NCI-H524 treated with DMSO at 0.1 percent for 48 hours (cell line): ENCODE measurements at regions not wholly inside any gene's neighbourhood (a gene's known extent, or its start where the extent isn't known, plus 50 kb on each side); places are given as distances from the start of the nearest gene placed in this dataset.
"Not testable (repeated sequence)": the region's sequence is repeated elsewhere in the genome, so short reads cannot be mapped to it uniquely, and the experiment has no call there.

Experiments used
- DNase-seq: peaks from one replicate; lab custom pipeline; 2025; lab: John Stamatoyannopoulos, UW

DNA sequence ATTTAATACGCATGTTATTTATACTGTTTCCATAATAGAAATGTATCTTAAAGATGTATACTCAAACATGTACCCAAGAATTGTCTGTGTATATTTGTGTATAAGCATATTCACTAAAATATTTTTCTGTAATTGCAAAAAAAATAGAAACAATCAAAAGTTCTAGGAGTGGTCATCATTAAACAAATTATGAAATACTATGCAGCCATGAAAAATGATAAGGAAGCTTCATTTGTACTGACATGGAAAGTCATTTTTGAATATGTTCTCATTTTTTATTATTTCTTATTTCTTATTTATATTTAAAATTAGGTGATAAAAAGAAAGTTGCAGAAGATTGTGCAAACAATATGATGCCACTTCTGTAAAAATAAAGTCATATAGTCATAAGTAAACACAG is 400.0 kb upstream of the AUTS2 start:
- no peak for DNase-seq

DNA sequence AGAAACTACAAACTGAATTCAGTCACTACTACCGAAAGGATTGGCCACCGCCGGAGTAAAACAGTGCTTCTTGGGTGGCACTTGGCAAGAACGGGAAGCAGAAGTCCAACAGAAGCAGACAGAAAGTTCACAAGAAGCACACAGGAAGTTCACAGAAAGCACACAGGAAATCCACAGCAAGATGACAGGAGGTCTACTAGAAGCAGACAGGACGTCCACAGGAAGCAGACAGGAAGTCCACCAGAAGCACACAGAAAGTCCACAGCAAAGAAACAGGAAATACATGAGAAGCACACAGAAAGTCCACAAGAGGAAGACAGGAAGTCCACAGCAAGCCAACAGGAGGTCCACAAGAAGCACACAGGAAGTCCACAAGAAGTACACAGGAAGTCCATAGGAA is 399.2 kb upstream of the AUTS2 start:
- no peak for DNase-seq

DNA sequence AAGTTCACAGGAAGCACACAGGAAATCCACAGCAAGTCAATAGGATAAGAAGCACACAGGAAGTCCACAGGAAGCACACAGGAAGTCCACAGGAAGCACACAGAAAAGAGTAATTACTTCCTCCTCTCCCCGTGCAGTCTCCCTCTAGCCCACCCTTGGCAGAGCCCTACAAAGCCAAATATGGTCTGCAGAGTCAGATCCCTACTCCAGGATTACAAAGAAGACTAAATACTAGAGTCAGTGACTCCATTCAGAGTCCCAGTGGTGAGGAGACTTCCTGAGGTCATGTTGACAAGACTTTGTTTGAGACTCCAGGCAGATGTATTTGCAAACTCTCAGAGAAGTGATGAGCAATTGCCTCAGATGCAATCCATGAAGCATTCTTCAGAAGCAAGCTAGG is 398.6 kb upstream of the AUTS2 start:
- DNase-seq: no peak

DNA sequence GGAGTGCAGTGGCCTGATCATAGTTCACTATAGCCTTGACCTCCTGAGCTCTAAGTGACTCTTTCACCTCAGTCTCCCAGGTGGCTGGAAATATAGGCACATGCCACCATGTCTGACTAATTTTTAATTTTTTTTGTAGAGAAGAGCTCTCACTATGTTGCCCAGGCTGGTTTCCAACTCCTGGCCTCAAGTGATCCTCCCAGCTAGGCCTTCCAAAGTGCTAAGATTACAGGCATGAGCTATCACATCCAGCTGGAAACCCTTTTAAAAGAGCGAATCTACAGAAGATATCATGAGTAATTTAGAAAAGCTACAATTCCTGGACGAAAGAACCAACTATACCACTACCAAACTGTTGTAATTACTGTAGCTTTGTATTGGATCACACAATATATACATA is 394.4 kb upstream of the AUTS2 start:
- no peak for DNase-seq

DNA sequence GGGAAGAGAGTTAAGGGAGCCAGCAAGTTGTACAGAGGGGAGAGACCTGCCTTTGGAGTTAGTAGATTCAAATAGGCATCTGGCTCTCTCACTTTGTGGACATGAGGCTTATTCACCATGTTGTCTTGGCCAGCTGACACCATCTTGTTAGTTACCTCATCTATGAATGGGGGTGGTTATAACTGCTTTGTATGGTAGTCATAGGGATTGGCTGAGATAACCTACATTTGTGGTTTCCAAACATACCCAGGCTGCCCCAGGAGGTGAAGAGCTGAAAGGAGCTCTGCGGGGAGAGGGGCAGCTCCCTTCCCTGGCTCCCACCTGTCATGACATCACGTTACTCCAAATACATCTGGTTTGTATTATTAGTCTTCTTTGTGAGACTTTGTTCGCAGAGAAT is 393.3 kb upstream of the AUTS2 start:
- DNase-seq: no peak

DNA sequence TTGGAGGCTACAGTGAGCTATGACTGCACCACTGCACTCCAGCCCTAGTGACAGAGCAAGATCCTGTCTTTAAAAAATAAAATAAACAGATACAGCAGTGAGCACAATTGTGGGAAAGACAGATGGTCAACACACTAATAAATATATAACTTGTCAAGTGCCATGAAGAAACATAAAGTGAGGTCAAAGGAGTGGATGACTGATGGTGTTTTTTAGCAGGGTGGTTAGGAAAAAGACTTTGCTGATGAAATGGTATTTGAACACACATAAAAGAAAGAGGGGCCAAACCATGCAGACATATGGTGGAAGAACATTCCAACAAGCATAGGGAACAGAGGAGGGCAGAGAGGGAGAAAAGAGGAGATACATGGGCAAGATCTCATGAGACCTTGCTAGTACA is 392.7 kb upstream of the AUTS2 start:
- DNase-seq: no peak

DNA sequence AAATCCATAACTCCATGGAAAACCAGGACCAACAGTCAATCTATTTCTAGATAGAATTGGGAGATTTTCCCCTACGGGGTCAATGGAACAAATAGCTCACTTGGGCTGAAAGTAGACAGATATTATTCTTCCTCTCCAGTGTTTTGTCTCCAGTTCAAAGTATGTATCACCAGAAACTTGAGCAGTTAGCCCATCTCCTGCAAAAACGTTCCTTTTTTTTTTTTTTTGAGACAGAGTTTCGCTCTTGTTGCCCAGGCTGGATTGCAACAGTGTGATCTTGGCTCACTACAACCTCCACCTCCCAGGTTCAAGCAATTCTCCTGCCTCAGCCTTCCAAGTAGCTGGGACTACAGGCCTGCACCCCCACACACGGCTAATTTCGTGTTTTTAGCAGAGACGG is 390.0 kb upstream of the AUTS2 start:
- DNase-seq: no peak

DNA sequence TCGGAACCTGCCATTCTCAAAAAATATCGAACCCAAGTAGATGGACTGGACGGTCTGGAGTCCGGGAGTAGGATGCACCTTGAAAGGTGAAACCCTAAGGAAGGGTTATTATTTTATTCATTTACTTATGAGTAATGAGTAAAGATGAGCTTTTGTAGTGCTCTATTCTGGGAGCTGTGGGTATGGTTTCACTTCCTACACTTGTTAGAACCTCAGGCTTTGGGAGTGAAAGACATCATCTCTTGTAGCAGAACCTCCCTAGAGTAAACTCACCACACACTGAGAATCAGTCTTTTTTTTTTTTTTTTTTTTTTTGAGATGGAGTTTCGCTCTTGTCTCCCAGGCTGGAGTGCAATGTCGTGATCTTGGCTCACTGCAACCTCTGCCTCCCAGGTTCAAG is 389.4 kb upstream of the AUTS2 start:
- no peak for DNase-seq

DNA sequence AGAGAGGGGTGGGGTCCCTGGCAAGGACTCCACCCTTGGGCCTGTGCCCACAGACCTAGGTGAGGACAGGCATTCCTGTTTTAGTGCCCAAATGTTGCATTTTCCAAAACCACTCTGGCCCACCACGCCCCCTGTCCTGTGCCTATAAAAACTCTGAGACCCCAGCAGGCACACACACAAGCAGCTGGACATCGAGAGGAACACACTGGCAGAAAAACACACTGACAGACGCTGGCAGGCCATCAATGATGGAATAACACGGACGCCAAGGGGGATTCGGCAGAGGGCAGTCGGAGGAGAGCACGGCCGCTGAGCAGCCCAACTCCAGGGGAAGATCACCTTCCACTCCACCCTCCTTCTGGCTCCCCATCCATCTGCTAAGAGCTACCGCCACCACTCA is 386.9 kb upstream of the AUTS2 start:
- no peak for DNase-seq

DNA sequence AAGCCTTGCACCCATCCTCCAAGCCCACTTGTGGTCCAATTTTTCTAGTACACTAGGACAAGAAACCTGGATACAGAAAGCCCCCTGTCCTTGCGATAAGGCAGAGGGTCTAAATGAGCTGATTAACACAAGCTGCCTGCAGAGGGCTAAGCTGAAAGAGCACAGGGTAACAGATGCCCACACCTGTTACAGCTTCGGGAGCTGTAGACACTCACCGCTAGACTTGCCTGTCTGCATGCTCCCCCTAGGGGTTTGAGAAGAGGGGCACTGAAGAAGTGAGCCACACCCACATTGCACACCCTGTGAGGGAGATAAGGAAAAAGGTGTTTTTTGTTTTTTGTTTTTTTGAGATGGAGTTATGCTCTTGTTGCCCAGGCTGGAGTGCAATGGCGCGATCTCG is 386.5 kb upstream of the AUTS2 start:
- peak; percentile 93 for DNase-seq

DNA sequence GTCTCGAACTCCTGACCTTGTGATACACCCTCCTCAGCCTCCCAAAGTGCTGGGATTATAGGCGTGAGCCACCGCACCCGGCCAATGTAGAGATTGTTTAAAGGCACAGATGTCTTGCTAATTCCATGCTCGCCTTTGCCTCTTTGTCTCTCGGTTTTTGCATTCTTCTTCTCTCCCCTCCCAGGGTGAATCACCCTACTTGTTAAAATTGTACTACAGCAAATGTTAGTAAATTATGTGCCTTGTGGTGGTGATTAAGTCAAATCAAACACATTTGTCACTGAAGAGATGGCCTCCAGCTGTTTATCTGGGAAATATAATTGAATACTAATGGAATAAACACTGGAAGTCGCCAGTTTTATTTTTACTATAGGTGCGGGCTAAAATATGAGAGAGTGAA is 384.4 kb upstream of the AUTS2 start:
- no peak for DNase-seq

DNA sequence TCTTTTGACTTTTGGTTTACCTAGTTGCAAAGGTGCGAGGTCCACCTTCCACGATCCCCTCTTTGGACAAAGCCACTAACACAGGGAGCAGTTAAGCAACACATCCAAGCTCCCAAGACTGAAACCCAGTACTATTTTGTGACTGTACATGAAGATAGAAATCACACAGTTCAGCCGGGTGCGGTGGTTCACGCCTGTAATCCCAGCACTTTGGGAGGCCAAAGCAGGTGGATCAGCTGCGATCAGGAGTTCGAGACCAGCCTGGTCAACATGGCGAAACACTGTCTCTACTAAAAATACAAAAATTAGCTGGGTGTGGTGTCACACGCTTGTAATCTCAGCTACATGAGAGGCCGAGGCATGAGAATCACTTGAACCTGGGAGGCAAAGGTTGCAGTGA is 382.8 kb upstream of the AUTS2 start:
- DNase-seq: not testable (repeated sequence)

DNA sequence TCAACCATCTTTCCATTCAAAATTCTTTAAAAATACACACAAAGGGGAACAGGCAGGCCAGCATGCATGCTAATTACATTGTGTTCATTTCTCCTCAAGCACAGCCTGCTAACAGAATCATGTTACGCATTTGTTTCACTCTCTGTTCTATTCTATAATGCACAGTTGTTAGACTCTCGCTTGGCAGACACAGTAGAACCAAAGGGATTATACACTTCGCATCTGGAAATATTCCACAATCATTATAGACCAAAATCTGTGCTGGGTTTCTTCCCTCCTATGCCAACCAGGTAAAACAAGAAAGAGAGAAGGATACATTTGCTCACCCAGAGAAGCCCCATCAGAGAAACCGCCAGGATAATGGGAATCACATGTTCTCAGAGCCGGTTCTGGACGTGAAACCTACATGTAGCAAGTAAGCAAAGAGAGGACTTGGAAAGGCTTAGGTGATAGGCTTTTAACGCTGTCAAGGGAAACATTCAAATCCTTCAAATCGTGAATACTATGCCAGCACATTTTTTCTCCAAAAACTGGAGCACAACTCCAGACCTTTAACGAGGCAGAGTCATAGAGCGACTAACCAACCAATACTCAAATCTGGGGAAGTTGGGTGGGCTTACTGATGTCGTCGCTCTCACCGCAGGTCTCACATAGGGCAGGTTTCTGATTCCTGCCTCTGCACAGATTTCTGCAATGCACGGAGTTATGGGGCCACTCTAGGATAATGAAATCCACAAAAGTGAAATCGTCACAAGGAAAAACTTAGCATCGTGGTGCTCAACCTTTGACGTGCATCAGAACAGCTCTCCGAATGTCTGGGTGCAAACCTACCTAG is 380.5 kb upstream of the AUTS2 start:
- no peak for DNase-seq

DNA sequence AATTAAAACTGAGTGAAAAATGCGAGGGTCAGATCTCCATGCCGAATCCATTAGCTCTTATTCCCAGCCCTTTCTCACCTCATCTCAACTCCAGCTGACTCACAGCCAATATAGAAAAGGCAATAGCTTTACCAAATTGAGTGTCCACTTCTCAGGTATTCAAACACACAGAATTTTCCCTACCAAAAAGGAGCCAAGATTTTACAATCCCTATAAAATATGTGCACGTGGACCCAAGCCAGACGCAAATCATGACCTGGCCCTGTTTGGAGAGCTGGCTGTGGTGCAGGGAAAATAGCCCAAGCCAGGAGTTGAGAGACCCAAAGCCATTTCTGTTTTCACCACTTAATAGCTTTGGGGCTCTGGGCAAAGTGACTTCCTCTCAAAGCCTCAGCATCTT is 379.7 kb upstream of the AUTS2 start:
- DNase-seq: no peak

DNA sequence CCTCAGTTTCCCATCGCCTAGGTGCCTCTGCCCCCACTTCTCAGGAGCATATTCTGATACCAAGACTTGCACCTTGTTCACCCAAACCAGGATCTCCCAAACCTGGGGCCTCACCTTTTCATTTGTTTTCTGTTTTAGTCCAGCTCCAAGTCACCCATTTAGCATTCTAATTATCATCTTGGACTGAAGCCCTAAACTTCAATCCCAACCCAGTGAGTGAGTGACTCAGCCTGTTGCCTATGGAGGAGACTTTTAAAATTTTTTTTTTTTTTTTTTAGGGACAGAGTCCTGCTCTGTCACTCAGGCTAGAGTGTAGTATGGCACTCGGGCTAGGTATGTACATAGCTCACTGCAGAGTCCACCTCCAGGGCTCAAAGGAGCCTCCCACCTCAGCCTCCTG is 378.9 kb upstream of the AUTS2 start:
- DNase-seq: no peak

DNA sequence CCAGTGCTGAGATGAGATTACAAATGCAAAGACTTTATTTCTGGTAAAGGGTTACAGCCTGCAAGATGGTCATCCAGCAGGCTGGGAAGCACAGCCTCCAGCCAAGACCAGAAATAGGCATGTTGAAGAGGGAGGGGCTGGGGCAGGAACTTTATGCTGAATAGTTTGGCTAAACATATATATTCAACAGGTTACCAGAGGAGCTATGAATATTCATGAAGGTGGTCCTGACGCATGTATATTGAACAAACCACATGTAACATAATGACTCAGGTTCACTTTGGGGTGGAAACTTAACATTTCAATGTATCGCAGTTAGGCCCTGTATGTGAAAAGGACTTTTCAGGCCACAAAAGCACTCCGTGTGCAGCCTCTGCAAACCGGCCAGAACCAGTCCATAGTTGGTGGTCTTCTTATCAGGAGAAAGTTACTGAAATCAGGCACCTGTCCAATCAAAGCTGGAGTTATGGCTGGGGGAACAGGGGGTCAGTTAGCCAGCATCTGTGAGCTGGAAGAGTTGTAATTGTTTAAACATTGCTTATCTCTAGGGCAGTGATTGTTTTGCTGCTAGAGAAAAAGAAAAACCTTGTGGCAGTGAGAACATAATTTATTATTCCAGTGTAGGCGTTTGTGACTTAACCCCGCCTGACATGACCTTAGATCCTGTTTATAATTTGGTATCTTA is 372.9 kb upstream of the AUTS2 start:
- DNase-seq: no peak

DNA sequence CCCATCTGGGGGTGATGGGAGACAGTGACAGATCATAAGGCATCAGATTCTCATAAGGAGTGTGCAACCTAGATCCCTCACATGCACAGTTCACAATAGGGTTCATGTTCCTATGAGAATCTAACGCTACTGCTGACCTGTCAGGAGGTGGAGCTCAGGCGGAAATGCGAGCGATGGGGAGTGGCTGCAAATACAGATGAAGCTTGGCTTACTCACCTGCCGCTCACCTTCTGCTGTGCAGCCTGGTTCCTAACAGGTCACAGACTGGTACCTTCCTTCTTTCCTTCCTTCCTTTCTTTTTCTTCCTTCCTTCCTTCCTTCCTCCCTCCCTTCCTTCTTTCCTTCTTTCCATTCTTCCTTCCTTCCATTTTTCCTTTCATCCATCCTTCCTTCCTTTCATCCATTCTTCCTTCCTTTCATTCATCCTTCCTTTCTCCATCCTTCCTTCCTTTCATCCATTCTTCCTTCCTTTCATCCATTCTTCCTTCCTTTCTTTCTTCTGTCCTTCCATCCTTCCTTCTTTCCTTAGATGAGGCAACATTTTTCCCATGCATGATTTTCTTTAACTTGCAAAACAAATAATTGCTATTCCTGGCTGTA is 370.0 kb upstream of the AUTS2 start:
- DNase-seq: no peak

DNA sequence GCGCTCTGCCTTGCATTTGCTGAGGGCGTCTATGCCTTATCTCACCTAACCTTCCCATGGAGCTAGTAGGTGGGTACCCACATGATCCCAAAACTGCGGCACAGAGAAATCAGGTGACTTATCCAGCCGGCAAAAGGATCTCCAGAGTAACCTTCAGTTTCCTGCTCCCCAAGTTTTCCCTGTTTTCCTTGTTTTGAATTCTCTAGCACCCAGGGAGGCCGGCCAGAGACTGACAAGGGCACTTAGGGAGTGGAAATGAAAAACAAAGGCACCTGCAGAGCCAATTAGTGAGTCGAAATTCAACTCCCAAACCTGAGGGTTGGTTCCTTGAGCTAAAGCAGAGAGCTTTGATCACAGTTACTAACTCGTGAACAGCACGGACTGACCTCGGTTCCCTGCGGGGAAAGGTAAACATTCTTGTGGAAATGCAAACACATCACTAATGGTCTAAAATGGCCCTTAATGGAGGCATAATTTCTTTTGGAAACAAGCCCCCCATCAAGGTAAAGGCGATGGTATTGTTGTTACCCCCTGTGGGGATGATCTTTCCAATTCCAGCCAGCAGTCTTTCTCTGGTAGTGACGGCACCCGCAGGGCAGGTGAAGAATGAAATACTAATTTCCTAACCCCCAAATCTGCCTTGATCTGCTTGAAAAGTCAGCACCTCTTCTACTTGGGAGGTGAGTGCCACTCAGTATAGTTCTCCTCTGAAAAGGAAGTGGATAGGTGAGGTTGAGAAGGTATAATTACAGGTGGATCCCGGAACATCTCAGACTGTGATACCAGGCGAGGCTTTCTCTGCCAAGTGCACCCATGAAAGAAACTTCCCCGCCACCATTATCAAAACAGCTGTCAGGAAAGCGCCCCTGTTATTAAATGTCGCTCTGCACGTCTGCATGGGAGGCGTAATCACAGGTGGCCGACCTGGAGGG is 365.6 kb upstream of the AUTS2 start:
- no peak for DNase-seq

DNA sequence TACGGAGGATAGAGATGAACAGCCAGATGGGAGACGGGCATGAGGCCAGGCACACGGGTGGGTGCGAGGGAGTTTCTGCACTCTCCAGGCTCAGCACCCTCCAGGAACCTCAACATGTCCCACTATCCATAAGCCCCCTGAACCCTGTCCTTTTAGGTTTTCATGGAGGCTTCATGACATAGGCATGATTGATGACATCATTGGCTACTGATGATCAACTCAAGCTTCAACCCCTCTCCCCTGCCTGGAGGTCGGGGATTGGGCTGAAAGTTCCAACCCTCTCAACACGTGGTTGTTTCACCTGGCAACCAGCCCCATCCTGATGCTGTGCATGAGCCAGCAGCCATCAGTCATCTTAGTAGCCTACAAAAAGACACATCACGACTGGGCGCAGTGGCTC is 360.7 kb upstream of the AUTS2 start:
- DNase-seq: no peak

DNA sequence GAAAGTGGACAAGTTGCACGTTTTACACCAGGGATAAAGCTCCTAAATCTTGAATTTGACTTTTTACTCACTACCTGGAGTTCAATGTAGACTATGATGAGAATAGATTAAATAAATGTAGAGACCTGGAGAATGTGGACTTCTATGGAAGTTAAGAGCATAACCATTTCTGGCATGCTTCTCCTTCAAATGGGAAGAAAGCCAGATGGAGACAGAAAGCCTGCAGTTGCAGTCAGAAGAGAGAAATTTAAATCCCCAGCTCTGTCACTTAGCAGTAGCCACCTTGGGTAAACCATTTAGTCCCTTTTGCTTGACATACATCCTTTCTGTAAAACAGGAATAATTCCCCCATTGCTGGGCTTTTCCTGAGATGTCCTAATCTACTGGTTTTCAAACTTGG is 355.3 kb upstream of the AUTS2 start:
- DNase-seq: no peak

DNA sequence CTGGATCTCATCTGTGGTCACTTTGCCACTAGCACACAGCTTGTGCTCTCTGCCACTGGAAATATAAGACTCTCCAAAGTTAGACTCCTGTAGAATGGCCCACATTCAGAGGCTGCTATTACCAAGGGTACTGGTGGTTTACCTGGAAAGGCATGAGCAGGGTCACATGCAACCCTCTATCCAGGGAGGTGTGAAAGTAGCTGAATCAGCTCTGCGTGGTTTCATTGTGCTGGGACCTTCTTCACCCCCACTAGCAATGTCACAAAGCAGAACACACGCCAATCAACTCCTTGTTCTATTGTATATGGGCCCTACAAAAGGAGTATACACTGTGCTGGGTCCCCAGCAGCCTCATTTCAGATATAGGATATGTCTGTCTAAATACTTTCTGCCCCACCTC is 353.6 kb upstream of the AUTS2 start:
- DNase-seq: no peak

DNA sequence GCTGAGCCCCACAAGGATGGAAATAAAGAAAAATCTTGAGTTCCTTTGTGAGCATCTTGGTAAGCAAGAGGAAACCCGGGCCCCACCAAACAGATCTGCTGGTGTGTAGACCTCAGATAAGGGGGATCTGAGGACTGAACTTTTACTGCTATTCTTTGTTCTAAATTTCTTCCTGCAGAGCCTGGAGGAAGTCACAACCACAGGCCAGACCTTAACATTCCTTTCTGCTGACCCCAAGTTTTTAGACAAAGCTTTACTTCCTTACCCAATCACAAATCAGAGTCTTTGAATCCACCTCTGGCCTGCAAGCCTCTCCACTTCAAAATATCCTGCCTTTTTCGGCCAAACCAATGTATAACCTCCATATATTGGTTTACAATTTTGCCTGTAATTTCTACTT is 352.6 kb upstream of the AUTS2 start:
- DNase-seq: no peak
